Osteocyte (in vitro differentiated cells): ENCODE measurements at regions not wholly inside any gene's neighbourhood (a gene's known extent, or its start where the extent isn't known, plus 50 kb on each side); places are given as distances from the start of the nearest gene placed in this dataset.

Source experiments
- DNase-seq: peaks from one replicate; pipeline ENCODE4 v3.0.0; 2021; ENCODE audit warnings: mixed read lengths; ENCODE audit not compliant: unreplicated experiment; ENCODE audit errors: extremely low spot score
- H3K27ac Mint-ChIP-seq: one replicate; pipeline ENCODE4 v1.8.0; 2021; ENCODE audit warnings: mild to moderate bottlenecking, mixed read lengths; ENCODE audit not compliant: unreplicated experiment
- H3K27me3 Mint-ChIP-seq: one replicate; pipeline ENCODE4 v1.8.0; 2021; ENCODE audit warnings: mixed read lengths; ENCODE audit not compliant: unreplicated experiment
- H3K36me3 Mint-ChIP-seq: one replicate; pipeline ENCODE4 v1.8.0; 2021; ENCODE audit warnings: mixed read lengths; ENCODE audit not compliant: unreplicated experiment
- H3K4me1 Mint-ChIP-seq: one replicate; pipeline ENCODE4 v1.8.0; 2021; ENCODE audit warnings: mixed read lengths; ENCODE audit not compliant: unreplicated experiment
- H3K4me3 Mint-ChIP-seq: one replicate; pipeline ENCODE4 v1.8.0; 2021; ENCODE audit warnings: mild to moderate bottlenecking, moderate library complexity, mixed read lengths; ENCODE audit not compliant: unreplicated experiment
- H3K9me3 Mint-ChIP-seq: one replicate; pipeline ENCODE4 v1.8.0; 2021; ENCODE audit warnings: mixed read lengths; ENCODE audit not compliant: unreplicated experiment
- CTCF ChIP-seq: fragments of 200-600 bp; sonication (generic); IDR thresholded peaks from 2 replicates; pipeline ENCODE4 v1.5.0; 2021; ENCODE audit warnings: antibody characterized with exemption, mild to moderate bottlenecking, moderate library complexity

- Mint-ChIP-seq H3K27ac (no peak overlapping the region), H3K4me3 (no peak overlapping the region), H3K9me3 (peaks cover 5% of the 10 kb centered on the region), H3K27me3 (no peaks in the 10 kb centered on the region), H3K36me3 (no peaks in the 10 kb centered on the region), H3K4me1 (no peaks in the 10 kb centered on the region)
- no peak for DNase-seq
- TF ChIP-seq CTCF = no peak
Measured at GRCh38 chr2:241993386-241994005, 124.0 kb downstream of the RTP5 start.

DNA sequence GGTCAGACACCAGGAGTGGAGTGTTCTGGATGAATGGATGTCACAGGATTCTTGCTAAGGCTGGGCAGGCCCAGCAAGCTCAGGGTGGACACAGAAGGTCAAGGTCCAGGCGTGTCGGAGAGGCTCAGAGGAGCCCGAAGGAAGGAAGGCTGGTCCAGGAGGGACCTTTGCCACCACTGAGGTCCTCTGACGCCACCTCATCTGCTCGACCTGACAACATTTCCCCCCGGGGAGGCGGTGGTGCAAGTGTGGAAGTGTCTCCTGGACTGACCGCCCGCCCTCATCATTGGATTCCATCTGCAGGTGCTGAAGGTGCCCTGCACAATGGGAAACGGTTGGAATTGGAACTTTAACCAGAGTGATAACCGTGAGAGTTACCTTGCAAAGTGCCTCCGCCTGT is 124.6 kb downstream of the RTP5 start:
- no peaks in the 10 kb centered on the region for H3K36me3 Mint-ChIP-seq
- DNase-seq = no peak
- H3K4me1 Mint-ChIP-seq = no peaks in the 10 kb centered on the region
- H3K4me3 Mint-ChIP-seq = no peak overlapping the region
- no peak for TF ChIP-seq CTCF
- no peaks in the 10 kb centered on the region for H3K27me3 Mint-ChIP-seq
- H3K9me3 Mint-ChIP-seq = peaks cover 4% of the 10 kb centered on the region
- no peak overlapping the region for H3K27ac Mint-ChIP-seq

- Mint-ChIP-seq H3K9me3 (peaks cover 4% of the 10 kb centered on the region), H3K4me3 (no peak overlapping the region), H3K27me3 (no peaks in the 10 kb centered on the region), H3K27ac (no peak overlapping the region), H3K4me1 (no peaks in the 10 kb centered on the region), H3K36me3 (no peaks in the 10 kb centered on the region)
- TF ChIP-seq CTCF = no peak
- DNase-seq = no peak
Measured at GRCh38 chr2:241994556-241995213, 125.2 kb downstream of the RTP5 start.

DNA sequence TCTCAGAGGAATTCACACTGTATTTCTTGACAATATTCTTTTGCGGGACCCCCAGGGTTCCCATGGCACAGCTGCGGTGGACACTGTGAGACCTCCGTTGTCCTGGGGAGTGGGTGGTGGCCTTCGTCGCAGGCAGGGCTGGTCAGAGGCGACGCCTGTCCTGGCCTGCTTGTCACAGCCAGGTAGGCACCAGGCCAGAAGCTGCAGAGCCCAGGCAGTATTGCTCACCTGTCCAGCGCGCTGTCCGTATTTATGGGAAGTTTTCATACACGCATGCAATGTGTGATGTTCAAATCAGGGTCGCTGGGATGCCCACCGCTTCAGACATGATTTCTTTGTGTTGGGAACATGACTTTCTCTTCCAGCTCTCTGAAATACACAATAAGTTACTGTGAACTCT is 126.6 kb downstream of the RTP5 start:
- Mint-ChIP-seq H3K36me3 (no peaks in the 10 kb centered on the region), H3K9me3 (no peaks in the 10 kb centered on the region), H3K4me3 (no peak overlapping the region), H3K27me3 (peaks cover under 1% of the 10 kb centered on the region), H3K27ac (no peak overlapping the region), H3K4me1 (no peaks in the 10 kb centered on the region)
- DNase-seq = no peak
- TF ChIP-seq CTCF = no peak

DNA sequence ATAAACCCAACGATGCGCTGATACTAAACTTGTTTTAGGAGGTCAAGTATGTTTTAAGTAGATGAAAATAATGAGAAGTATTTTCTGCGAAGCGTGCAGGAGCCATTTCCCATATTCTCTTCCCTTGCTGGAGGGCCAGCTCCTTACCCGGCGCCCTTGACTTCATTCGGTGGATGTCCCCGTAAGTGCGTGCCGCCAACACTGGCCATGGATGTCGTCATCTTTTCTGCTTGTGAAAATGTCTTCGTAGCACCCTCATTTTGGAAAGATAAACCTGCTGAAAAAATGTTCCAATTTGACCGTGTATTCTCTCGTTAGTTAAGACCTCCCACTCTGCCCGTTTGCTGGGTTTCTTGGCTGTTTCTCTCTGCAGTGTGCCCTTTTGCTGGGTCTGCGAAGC is 127.5 kb downstream of the RTP5 start:
- no peaks in the 10 kb centered on the region for H3K4me1 Mint-ChIP-seq
- H3K36me3 Mint-ChIP-seq = no peaks in the 10 kb centered on the region
- no peaks in the 10 kb centered on the region for H3K9me3 Mint-ChIP-seq
- no peak for DNase-seq
- no peak overlapping the region for H3K27ac Mint-ChIP-seq
- no peak overlapping the region for H3K4me3 Mint-ChIP-seq
- TF ChIP-seq CTCF = no peak
- peaks cover 3% of the 10 kb centered on the region for H3K27me3 Mint-ChIP-seq
